ENCODE measurements at regions not wholly inside any gene's neighbourhood (a gene's known extent, or its start where the extent isn't known, plus 50 kb on each side); places are given as distances from the start of the nearest gene placed in this dataset.

DNA sequence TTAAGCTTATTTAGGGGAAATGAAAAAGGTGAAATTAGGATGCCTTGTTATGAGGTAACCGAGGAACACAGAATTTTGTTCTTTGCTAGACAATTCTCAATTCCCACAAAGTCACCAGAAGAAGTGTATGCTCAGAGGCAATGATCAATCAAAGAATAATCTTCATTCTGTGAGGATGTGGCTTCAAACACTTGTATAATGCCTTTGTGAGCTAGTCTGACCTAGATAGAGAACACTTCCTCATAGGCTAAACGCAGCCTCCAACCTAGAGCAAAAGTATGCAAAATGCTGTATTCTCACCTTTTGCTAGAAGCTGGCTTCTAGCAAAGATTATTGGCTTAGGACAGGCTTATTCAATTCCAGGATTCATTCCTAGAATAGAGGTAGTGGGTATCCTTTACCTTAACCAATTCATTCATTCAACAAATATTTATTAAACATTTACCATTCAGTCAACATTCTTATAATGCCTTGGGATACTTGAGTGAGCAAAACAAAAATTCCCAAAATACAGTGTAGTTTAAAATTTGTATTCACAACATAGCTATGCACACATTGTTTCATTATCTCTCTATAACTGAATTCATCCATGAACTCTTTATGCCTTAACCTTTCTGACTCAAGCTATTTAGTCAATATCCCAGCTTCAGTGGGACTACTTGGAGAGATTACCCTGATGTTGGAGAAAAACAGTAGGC, 530.2 kb downstream of the PTPRC start:
- Histone ChIP-seq H3K4me1 (no peaks in the 10 kb centered on the region), H3K9me3 (no peaks in the 10 kb centered on the region), H3K27me3 (no peaks in the 10 kb centered on the region), H3K27ac (no peak overlapping the region), H3K9ac (ENCODE audit: low read depth in 2 of 2, low read length in 2 of 2) (no peak overlapping the region), H3K4me3 (no peak overlapping the region), H3K36me3 (no peaks in the 10 kb centered on the region)
- no peak for DNase-seq
- TF ChIP-seq, protein P1, sequence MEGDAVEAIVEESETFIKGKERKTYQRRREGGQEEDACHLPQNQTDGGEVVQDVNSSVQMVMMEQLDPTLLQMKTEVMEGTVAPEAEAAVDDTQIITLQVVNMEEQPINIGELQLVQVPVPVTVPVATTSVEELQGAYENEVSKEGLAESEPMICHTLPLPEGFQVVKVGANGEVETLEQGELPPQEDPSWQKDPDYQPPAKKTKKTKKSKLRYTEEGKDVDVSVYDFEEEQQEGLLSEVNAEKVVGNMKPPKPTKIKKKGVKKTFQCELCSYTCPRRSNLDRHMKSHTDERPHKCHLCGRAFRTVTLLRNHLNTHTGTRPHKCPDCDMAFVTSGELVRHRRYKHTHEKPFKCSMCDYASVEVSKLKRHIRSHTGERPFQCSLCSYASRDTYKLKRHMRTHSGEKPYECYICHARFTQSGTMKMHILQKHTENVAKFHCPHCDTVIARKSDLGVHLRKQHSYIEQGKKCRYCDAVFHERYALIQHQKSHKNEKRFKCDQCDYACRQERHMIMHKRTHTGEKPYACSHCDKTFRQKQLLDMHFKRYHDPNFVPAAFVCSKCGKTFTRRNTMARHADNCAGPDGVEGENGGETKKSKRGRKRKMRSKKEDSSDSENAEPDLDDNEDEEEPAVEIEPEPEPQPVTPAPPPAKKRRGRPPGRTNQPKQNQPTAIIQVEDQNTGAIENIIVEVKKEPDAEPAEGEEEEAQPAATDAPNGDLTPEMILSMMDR (IDR thresholded peaks at IDR 0.05), result no peak
- intact Hi-C loops (cut with DNase I), result no loop called here

DNA sequence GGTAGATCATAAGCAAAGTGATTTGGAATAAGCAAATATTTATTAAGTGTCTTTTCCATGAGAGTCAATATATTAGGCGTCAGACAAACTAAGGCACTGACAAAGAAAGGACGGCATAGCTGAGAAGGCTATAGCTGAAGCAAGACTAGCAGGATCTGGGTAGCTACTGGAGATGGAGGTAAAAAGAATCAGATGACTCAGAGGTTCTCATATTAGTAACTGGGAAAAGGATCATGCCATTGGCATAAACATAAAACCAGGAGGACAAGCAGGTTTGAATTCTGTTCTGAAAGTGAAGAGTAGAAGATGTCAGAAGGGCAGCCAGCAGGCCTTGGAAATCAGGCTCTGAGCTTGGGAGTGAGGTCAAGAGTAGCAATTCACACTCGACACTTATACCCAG, 531.9 kb downstream of the PTPRC start:
- H3K4me1 ChIP-seq, result no peaks in the 10 kb centered on the region
- H3K27ac ChIP-seq, result no peak overlapping the region
- H3K9ac ChIP-seq (ENCODE audit: low read depth in 2 of 2, low read length in 2 of 2), result no peak overlapping the region
- DNase-seq, result no peak
- no peaks in the 10 kb centered on the region for H3K36me3 ChIP-seq
- intact Hi-C loops (cut with DNase I), result no loop called here
- H3K4me3 ChIP-seq, result no peak overlapping the region
- H3K9me3 ChIP-seq, result no peaks in the 10 kb centered on the region
- TF ChIP-seq, protein P1 (IDR thresholded peaks at IDR 0.05), result no peak
- H3K27me3 ChIP-seq, result no peaks in the 10 kb centered on the region

DNA sequence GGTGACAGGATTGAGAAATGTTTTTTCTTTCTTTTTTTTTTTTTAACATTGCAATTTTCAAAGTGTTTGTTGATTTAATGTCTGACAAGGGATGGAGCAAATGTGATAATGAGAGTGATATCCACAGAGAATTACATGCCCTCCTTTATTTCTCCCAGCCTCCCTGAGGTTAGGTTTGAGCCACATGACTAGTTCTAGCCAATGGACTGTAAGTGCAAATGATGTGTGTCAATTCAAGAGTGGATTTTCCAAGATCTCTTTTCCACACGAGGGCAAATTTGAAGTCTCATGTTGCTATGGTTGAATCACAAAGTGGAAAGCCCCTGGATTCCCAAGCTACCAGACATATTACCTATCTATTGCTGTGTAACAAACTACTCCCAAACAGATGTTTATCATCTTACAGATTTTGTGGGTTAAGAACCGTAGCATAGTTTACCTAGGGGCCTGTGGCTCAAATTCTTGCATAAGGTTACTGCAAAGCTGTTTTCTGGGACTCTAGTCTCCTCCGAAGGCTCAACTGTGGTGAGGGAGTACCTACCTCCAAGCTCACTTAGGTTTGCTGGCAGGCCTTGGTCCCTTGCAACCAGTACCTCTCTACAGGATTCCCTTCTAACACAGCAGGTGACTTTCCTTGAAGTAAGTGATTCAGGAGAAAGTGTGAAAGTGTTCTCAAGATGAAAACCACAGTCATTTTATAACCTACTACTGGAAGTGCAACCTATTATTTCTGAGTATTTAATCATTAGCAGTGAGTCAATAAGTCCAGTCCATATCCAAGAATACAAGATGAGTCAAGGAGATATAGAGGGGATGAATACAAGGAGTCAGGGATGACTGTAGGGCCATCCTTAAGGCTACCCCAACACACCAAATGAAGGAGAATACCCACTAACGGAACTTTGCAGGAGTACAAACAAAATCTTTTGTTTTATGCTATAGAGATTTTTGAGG, 533.6 kb downstream of the PTPRC start:
- intact Hi-C loops (cut with DNase I), result no loop called here
- DNase-seq, result no peak
- no peaks in the 10 kb centered on the region for H3K36me3 ChIP-seq
- TF ChIP-seq, protein P1 (IDR thresholded peaks at IDR 0.05), result no peak
- no peaks in the 10 kb centered on the region for H3K9me3 ChIP-seq
- H3K27me3 ChIP-seq, result no peaks in the 10 kb centered on the region
- no peak overlapping the region for H3K27ac ChIP-seq
- H3K4me3 ChIP-seq, result no peak overlapping the region
- H3K4me1 ChIP-seq, result no peaks in the 10 kb centered on the region
- no peak overlapping the region for H3K9ac ChIP-seq (ENCODE audit: low read depth in 2 of 2, low read length in 2 of 2)

- Histone ChIP-seq H3K4me1 (no peaks in the 10 kb centered on the region), H3K27ac (no peak overlapping the region), H3K36me3 (no peaks in the 10 kb centered on the region), H3K27me3 (no peaks in the 10 kb centered on the region), H3K4me3 (no peak overlapping the region), H3K9ac (ENCODE audit: low read depth in 2 of 2, low read length in 2 of 2) (no peak overlapping the region), H3K9me3 (no peaks in the 10 kb centered on the region)
- no peak for DNase-seq
- intact Hi-C loops (cut with DNase I), result no loop called here
- TF ChIP-seq, protein P1 (IDR thresholded peaks at IDR 0.05), result no peak
Measured at GRCh38 chr1:199173356-199173755, 534.5 kb downstream of the PTPRC start.

DNA sequence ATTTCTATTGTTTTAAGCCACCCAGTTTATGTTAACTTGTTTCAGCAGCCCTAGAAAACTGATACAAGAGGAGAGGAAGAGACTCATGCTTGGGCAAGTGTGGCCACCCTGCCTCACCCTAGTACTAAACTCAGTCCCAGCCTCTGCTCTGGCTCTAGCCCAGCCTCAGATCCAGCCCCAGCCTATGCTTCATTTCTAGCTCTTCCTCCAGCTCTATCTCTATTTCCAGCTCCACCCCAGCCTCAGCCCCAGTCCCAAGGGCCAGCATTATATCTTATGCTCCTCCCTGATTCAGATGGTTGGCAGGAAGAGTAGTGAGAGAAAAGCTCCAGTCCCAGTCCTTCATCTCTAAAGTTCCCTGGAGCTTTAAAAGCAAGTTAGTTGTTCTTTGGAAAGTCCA, 535.5 kb downstream of the PTPRC start:
- Histone ChIP-seq H3K4me1 (no peaks in the 10 kb centered on the region), H3K4me3 (no peak overlapping the region), H3K9me3 (no peaks in the 10 kb centered on the region), H3K27ac (no peak overlapping the region), H3K36me3 (no peaks in the 10 kb centered on the region), H3K27me3 (no peaks in the 10 kb centered on the region), H3K9ac (ENCODE audit: low read depth in 2 of 2, low read length in 2 of 2) (no peak overlapping the region)
- TF ChIP-seq, protein P1 (IDR thresholded peaks at IDR 0.05), result no peak
- DNase-seq, result no peak
- intact Hi-C loops (cut with DNase I), result no loop called here

Measured in colonic mucosa (tissue), 4 donors.